Tibial artery (tissue), 4 donors: ENCODE measurements at regions not wholly inside any gene's neighbourhood (a gene's known extent, or its start where the extent isn't known, plus 50 kb on each side); places are given as distances from the start of the nearest gene placed in this dataset.

Source experiments
- DNase-seq, 2 donors: peaks; one replicate each; pipeline ENCODE4 v3.0.0-alpha.2; 2019
- H3K27ac ChIP-seq, 2 donors: fragments of 200-600 bp; sonication (generic) in 1 of 2; 1 replicate in 1 of 2; 2 replicates in 1 of 2; pipeline ENCODE4 v1.5.1; 2018 to 2019; ENCODE audit warnings: mild to moderate bottlenecking in 1 of 2
- H3K27me3 ChIP-seq, 2 donors: fragments of 200-600 bp; sonication (generic) in 1 of 2; one replicate each; pipeline versions ENCODE4 v1.5.1 to v1.6.0; 2016 to 2019
- H3K36me3 ChIP-seq, 3 donors: fragments of 200-600 bp; sonication (generic) in 2 of 3; one replicate each; pipeline ENCODE4 v1.5.1; 2016 to 2019; ENCODE audit warnings: mild to moderate bottlenecking in 2 of 3
- H3K4me1 ChIP-seq, 4 donors: fragments of 200-600 bp; sonication (generic) in 2 of 4; 1 replicate in 3 of 4; 2 replicates in 1 of 4; pipeline ENCODE4 v1.5.1; 2016 to 2019
- H3K4me3 ChIP-seq, 2 donors: fragments of 200-600 bp; sonication (generic) in 1 of 2; 1 replicate in 1 of 2; 2 replicates in 1 of 2; pipeline ENCODE4 v1.5.1; 2018 to 2019; ENCODE audit warnings: mild to moderate bottlenecking in 2 of 2
- H3K9me3 ChIP-seq, 3 donors: fragments of 200-600 bp; sonication (generic) in 1 of 3; one replicate each; pipeline ENCODE4 v1.5.1; 2016 to 2019
- intact Hi-C: fragments of 100-400 bp; cut with DNase I; formaldehyde crosslinking; loops from one replicate; pipeline ENCODE4 v1.15.0; 2023; ENCODE audit warnings: low total_unique reads
- TF ChIP-seq, protein P1 (sequence below), 2 experiments: fragments of 200-600 bp in 1 of 2; fragments of 450-650 bp in 1 of 2; IDR thresholded peaks; one replicate each; pipeline ENCODE4 v1.5.1; 2017 to 2019; ENCODE audit warnings: antibody characterized with exemption in 2 of 2, mild to moderate bottlenecking in 1 of 2, moderate library complexity in 1 of 2

- Histone ChIP-seq H3K36me3 (no peaks in the 10 kb centered on the region), H3K27ac (no peak overlapping the region), H3K4me1 (no peaks in the 10 kb centered on the region), H3K4me3 (no peak overlapping the region), H3K27me3 (no peaks in the 10 kb centered on the region), H3K9me3 (no peaks in the 10 kb centered on the region)
- no peak for DNase-seq
- intact Hi-C loops: no loop called here
- TF ChIP-seq, protein P1, sequence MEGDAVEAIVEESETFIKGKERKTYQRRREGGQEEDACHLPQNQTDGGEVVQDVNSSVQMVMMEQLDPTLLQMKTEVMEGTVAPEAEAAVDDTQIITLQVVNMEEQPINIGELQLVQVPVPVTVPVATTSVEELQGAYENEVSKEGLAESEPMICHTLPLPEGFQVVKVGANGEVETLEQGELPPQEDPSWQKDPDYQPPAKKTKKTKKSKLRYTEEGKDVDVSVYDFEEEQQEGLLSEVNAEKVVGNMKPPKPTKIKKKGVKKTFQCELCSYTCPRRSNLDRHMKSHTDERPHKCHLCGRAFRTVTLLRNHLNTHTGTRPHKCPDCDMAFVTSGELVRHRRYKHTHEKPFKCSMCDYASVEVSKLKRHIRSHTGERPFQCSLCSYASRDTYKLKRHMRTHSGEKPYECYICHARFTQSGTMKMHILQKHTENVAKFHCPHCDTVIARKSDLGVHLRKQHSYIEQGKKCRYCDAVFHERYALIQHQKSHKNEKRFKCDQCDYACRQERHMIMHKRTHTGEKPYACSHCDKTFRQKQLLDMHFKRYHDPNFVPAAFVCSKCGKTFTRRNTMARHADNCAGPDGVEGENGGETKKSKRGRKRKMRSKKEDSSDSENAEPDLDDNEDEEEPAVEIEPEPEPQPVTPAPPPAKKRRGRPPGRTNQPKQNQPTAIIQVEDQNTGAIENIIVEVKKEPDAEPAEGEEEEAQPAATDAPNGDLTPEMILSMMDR (IDR thresholded peaks at IDR 0.05): no peak
These were observed 888.8 kb downstream of the LRRTM4 start for GRCh38 chr2:76633276-76633921.

GRCh38 chr2:76625101-76625500 lies 897.1 kb downstream of the LRRTM4 start:
- Histone ChIP-seq H3K27me3 (no peaks in the 10 kb centered on the region), H3K4me3 (no peak overlapping the region), H3K4me1 (no peaks in the 10 kb centered on the region), H3K9me3 (no peaks in the 10 kb centered on the region), H3K36me3 (no peaks in the 10 kb centered on the region), H3K27ac (no peak overlapping the region)
- TF ChIP-seq, protein P1 (IDR thresholded peaks at IDR 0.05): no peak
- intact Hi-C loops: no loop called here
- DNase-seq: no peak

- Histone ChIP-seq H3K9me3 (no peaks in the 10 kb centered on the region), H3K27me3 (no peaks in the 10 kb centered on the region), H3K27ac (no peak overlapping the region), H3K36me3 (no peaks in the 10 kb centered on the region), H3K4me3 (no peak overlapping the region), H3K4me1 (no peaks in the 10 kb centered on the region)
- no peak for DNase-seq
- TF ChIP-seq, protein P1 (IDR thresholded peaks at IDR 0.05): no peak
- intact Hi-C loops: no loop called here
These were observed 902.6 kb upstream of the GCFC2 start for GRCh38 chr2:76613330-76613729.

DNA sequence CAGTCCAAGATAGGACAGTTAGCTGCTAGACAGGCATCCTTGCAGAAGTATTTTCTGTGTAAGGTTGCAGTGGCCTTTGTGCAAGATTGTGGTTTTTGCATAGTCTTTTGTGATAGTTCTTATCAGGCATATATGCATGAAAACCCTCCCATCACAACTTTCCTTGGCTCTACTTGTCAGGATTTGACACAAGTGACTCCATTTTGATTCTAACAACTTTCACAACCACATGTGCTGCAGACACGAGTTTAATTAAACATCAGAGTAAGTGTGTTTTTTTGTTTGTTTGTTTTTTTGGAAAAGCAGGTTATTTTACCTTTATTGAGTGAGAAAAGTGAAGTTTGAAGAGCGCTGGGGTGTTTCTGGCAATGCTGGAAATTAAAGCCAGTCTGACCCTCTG lies 902.0 kb upstream of the GCFC2 start:
- no peak for DNase-seq
- TF ChIP-seq, protein P1 (IDR thresholded peaks at IDR 0.05): no peak
- Histone ChIP-seq H3K4me3 (no peak overlapping the region), H3K36me3 (no peaks in the 10 kb centered on the region), H3K9me3 (no peaks in the 10 kb centered on the region), H3K27ac (no peak overlapping the region), H3K27me3 (no peaks in the 10 kb centered on the region), H3K4me1 (no peaks in the 10 kb centered on the region)
- intact Hi-C loops: no loop called here

DNA sequence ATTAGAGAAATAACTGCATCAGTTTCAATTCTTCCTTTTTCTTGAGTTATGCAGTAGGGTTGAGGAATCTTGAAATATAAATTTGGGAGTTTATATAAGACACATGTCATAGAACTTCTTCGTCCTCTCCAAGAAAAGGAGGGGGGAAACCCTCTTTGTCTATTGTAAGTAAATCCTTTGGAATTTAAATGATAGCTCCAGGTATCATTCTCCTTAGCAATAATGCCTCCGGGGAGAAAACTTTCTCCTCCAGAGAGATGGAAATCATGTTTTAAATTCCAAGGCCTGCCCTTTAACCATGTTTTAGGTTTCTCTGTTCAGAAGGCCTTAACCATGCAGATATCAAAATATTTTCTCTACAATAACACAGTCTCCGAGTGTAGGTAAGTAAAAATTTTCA lies 899.7 kb upstream of the GCFC2 start:
- Histone ChIP-seq H3K4me3 (no peak overlapping the region), H3K9me3 (no peaks in the 10 kb centered on the region), H3K27ac (no peak overlapping the region), H3K36me3 (no peaks in the 10 kb centered on the region), H3K4me1 (no peaks in the 10 kb centered on the region), H3K27me3 (no peaks in the 10 kb centered on the region)
- DNase-seq: no peak
- intact Hi-C loops: no loop called here
- TF ChIP-seq, protein P1 (IDR thresholded peaks at IDR 0.05): no peak
